ENCODE measurements at regions not wholly inside any gene's neighbourhood (a gene's known extent, or its start where the extent isn't known, plus 50 kb on each side); places are given as distances from the start of the nearest gene placed in this dataset.

GRCh38 chr3:87900061-87900460 lies 158.7 kb downstream of the CGGBP1 start:
- CTCF ChIA-PET: no interaction called here
- DNase-seq (ENCODE audit: low spot score): no peak
- POLR2A ChIA-PET (ENCODE audit: low non-redundant PET): no interaction called here

GRCh38 chr3:87898971-87899370 lies 159.8 kb downstream of the CGGBP1 start:
- ChIA-PET POLR2A (ENCODE audit: low non-redundant PET) (no interaction called here), CTCF (no interaction called here)
- H3K27ac ChIP-seq: no peak overlapping the region
- DNase-seq (ENCODE audit: low spot score): no peak
- no peak for TF ChIP-seq CTCF (conservative IDR thresholded peaks at IDR 0.05; ENCODE audit: low read depth)

More at GRCh38 chr3:87900061-87900460, 158.7 kb downstream of the CGGBP1 start:
- no peak overlapping the region for H3K27ac ChIP-seq
- TF ChIP-seq CTCF (conservative IDR thresholded peaks at IDR 0.05; ENCODE audit: low read depth): no peak

- ChIA-PET POLR2A (ENCODE audit: low non-redundant PET) (no interaction called here), CTCF (no interaction called here)
- no peak for TF ChIP-seq CTCF (conservative IDR thresholded peaks at IDR 0.05; ENCODE audit: low read depth)
- H3K27ac ChIP-seq: no peak overlapping the region
- DNase-seq (ENCODE audit: low spot score): no peak
These were observed 162.8 kb downstream of the CGGBP1 start for GRCh38 chr3:87895983-87896382.

GRCh38 chr3:87873136-87873535 lies 185.7 kb downstream of the CGGBP1 start:
- POLR2A ChIA-PET (ENCODE audit: low non-redundant PET): no interaction called here
- H3K27ac ChIP-seq: no peak overlapping the region
- DNase-seq (ENCODE audit: low spot score): no peak
- CTCF ChIA-PET: no interaction called here
- no peak for TF ChIP-seq CTCF (conservative IDR thresholded peaks at IDR 0.05; ENCODE audit: low read depth)

GRCh38 chr3:87867001-87867400 lies 191.8 kb downstream of the CGGBP1 start:
- no peak overlapping the region for H3K27ac ChIP-seq
- CTCF ChIA-PET: no interaction called here
- POLR2A ChIA-PET (ENCODE audit: low non-redundant PET): no interaction called here
- no peak for TF ChIP-seq CTCF (conservative IDR thresholded peaks at IDR 0.05; ENCODE audit: low read depth)
- DNase-seq (ENCODE audit: low spot score): no peak

- DNase-seq (ENCODE audit: low spot score): no peak
- ChIA-PET CTCF (no interaction called here), POLR2A (ENCODE audit: low non-redundant PET) (no interaction called here)
- no peak for TF ChIP-seq CTCF (conservative IDR thresholded peaks at IDR 0.05; ENCODE audit: low read depth)
- H3K27ac ChIP-seq: no peak overlapping the region
These were observed 202.7 kb downstream of the CGGBP1 start for GRCh38 chr3:87856126-87856525.

- no peak for TF ChIP-seq CTCF (conservative IDR thresholded peaks at IDR 0.05; ENCODE audit: low read depth)
- no peak for DNase-seq (ENCODE audit: low spot score)
- ChIA-PET POLR2A (ENCODE audit: low non-redundant PET) (no interaction called here), CTCF (no interaction called here)
- no peak overlapping the region for H3K27ac ChIP-seq
These were observed 203.2 kb downstream of the CGGBP1 start for GRCh38 chr3:87855616-87856015.
